Activated CD4-positive, alpha-beta T cell treated with anti-CD3 and anti-CD28 coated beads, Interleukin-2, amount 10 ng/mL, durations not matched to agents 24 days and 14 days (primary cell): ENCODE measurements at regions not wholly inside any gene's neighbourhood (a gene's known extent, or its start where the extent isn't known, plus 50 kb on each side); places are given as distances from the start of the nearest gene placed in this dataset.

Source experiments
- DNase-seq: peaks from one replicate; pipeline ENCODE4 v3.0.0; 2022
- H3K27ac Mint-ChIP-seq: one replicate; pipeline ENCODE4 v1.8.0; 2022; ENCODE audit warnings: mild to moderate bottlenecking, mixed read lengths
- H3K27me3 Mint-ChIP-seq: one replicate; pipeline ENCODE4 v1.8.0; 2022; ENCODE audit warnings: mixed read lengths
- H3K36me3 Mint-ChIP-seq: one replicate; pipeline ENCODE4 v1.8.0; 2022; ENCODE audit warnings: low read depth, mild to moderate bottlenecking, mixed read lengths
- H3K4me1 Mint-ChIP-seq: one replicate; pipeline ENCODE4 v1.8.0; 2021; ENCODE audit warnings: mixed read lengths
- H3K4me3 Mint-ChIP-seq: one replicate; pipeline ENCODE4 v1.8.0; 2022; ENCODE audit warnings: mild to moderate bottlenecking, moderate library complexity, mixed read lengths
- H3K9me3 Mint-ChIP-seq: one replicate; pipeline ENCODE4 v1.8.0; 2021; ENCODE audit warnings: mixed read lengths
- intact Hi-C: fragments of 100-400 bp; cut with micrococcal nuclease; formaldehyde crosslinking; loops from one replicate; pipeline ENCODE4 v1.15.1; 2023

- no peaks in the 10 kb centered on the region for H3K9me3 Mint-ChIP-seq
- H3K27ac Mint-ChIP-seq: no peak overlapping the region
- H3K4me1 Mint-ChIP-seq: no peaks in the 10 kb centered on the region
- H3K36me3 Mint-ChIP-seq: no peaks in the 10 kb centered on the region
- intact Hi-C loops: no loop called here
- H3K4me3 Mint-ChIP-seq: no peak overlapping the region
- no peak for DNase-seq
- no peaks in the 10 kb centered on the region for H3K27me3 Mint-ChIP-seq
Measured at GRCh38 chr19:30886222-30886621, 463.0 kb downstream of the TSHZ3 start.

DNA sequence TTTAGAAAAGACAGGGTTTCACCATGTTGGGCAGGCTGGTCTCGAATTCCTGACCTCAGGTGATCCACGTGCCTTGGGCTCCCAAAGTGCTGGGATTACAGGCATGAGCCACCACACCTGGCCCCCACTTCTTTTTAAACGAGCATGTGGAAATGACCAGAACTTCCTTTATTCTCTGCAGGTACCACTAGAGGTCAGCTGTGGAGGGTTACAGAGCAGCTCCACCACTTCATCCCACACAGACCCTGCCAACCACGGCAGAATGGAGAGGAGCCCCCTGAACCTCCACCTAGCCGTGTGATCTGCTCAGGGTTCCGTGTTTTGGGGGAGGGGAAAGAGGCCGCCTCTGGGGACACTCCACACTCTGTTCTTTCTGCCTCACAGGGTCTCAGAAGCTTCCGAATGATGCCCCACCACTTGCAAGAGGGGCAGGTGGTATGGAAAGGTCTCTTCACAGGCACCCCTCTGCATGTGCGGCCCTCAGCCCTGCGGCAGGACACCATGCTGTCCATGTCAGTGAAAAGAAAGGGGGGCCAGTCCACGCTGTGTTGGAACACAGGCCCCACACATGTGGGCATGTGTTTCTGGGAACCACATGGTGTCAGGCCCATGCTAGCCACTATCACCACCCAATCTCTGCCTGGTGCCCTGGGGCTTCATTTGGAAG, 465.0 kb downstream of the TSHZ3 start:
- intact Hi-C loops: no loop called here
- H3K27me3 Mint-ChIP-seq: no peaks in the 10 kb centered on the region
- H3K27ac Mint-ChIP-seq: no peak overlapping the region
- H3K9me3 Mint-ChIP-seq: no peaks in the 10 kb centered on the region
- no peak for DNase-seq
- no peak overlapping the region for H3K4me3 Mint-ChIP-seq
- no peaks in the 10 kb centered on the region for H3K36me3 Mint-ChIP-seq
- H3K4me1 Mint-ChIP-seq: no peaks in the 10 kb centered on the region

DNA sequence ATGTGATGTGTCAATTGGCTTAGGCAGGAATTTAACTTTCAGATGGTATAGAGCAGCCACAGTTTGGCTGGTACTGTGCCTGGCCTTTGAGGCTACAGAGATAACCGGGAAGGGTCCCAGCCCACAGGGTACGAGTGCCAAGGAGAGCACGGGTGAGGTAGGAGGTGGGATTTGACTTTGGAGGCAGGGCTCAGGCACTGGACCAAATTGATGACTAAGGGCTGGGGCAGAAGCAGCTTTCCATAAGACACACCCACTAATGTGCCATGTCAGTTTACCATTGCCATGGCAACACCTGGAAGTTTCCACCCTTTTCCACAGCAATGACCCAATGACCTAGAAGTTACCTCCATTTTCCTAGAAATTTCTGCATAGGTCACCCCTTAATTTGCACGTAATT, 466.2 kb downstream of the TSHZ3 start:
- no peak for DNase-seq
- Mint-ChIP-seq H3K36me3 (no peaks in the 10 kb centered on the region), H3K9me3 (no peaks in the 10 kb centered on the region), H3K4me1 (no peaks in the 10 kb centered on the region), H3K4me3 (no peak overlapping the region), H3K27me3 (no peaks in the 10 kb centered on the region), H3K27ac (no peak overlapping the region)
- intact Hi-C loops: no loop called here

DNA sequence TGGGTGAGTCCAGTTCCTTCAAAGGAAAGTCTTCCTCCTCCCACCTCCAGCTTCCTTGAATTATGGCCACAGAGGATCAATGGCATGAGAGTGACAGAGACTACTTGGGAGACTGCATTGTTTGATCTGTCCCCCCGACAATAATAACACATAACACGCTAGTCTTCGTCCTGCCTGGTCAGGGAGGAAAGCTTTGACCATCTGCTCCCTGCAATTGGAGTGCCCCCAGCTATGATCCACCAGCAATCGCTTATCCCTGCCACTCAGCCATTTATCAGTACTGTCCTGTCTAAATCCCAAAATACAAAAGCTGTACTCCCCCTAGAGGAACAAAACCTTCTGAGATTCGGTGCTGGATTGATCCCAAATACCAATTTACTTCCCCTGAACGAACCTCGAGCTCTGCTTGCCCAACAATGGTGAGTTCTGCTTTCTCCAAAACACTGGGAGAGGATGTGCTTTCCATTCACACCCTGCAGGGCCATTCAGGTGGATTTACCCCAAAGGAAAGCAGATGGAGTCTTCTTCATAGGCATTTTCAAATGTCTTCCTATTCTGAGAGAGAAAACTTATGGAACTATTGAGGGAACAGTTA, 466.7 kb downstream of the TSHZ3 start:
- H3K36me3 Mint-ChIP-seq: no peaks in the 10 kb centered on the region
- H3K9me3 Mint-ChIP-seq: no peaks in the 10 kb centered on the region
- intact Hi-C loops: no loop called here
- H3K27me3 Mint-ChIP-seq: no peaks in the 10 kb centered on the region
- no peaks in the 10 kb centered on the region for H3K4me1 Mint-ChIP-seq
- no peak overlapping the region for H3K4me3 Mint-ChIP-seq
- no peak overlapping the region for H3K27ac Mint-ChIP-seq
- no peak for DNase-seq

DNA sequence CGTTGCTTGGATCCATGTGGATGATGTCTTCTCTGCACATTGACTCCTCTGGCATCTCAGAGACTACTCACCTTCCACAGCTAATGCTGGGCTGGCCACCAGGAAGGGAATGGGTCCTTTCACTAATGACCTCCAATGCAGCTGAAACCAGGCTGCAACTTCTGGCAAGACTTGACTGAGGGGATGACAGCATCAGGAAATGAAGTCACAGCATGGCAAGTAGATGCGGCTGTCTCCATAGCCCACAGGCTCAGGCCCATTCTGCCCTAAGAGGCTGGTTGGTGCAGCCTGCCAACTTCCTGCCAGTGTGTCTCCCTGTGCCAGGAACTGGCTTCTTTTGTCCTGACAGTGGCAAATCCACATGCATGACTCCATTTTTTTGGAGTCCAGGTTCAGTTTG, 467.3 kb downstream of the TSHZ3 start:
- H3K27me3 Mint-ChIP-seq: no peaks in the 10 kb centered on the region
- no peaks in the 10 kb centered on the region for H3K9me3 Mint-ChIP-seq
- DNase-seq: no peak
- intact Hi-C loops: no loop called here
- no peaks in the 10 kb centered on the region for H3K36me3 Mint-ChIP-seq
- no peaks in the 10 kb centered on the region for H3K4me1 Mint-ChIP-seq
- H3K27ac Mint-ChIP-seq: no peak overlapping the region
- no peak overlapping the region for H3K4me3 Mint-ChIP-seq

DNA sequence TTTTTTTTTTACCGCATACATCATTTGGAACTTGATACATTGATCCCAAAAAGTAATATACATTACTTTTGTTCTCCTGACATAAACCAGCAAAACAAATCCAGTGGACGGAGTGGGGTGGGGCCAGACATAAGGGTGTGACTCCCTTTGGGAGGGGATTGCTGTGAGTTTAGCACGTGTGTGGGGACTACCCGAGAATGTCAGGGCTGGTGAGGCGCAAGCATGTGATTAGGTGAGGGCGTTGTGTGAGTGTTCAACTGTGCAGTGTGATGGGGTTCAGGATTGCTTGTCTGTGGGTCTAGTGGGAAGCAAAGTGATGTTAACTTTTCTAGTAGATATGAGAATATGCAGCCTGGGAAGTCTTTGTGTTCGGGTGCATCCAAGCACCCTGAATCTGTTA, 468.0 kb downstream of the TSHZ3 start:
- H3K27ac Mint-ChIP-seq: no peak overlapping the region
- DNase-seq: no peak

GRCh38 chr19:30880551-30880950, 468.7 kb downstream of the TSHZ3 start:
- no peak for DNase-seq
- no peaks in the 10 kb centered on the region for H3K36me3 Mint-ChIP-seq
- H3K4me1 Mint-ChIP-seq: no peaks in the 10 kb centered on the region
- no peak overlapping the region for H3K4me3 Mint-ChIP-seq
- no peak overlapping the region for H3K27ac Mint-ChIP-seq
- no peaks in the 10 kb centered on the region for H3K27me3 Mint-ChIP-seq
- no peaks in the 10 kb centered on the region for H3K9me3 Mint-ChIP-seq
- intact Hi-C loops: no loop called here

More for the DNA sequence above, 468.0 kb downstream of the TSHZ3 start:
- Mint-ChIP-seq H3K4me1 (no peaks in the 10 kb centered on the region), H3K36me3 (no peaks in the 10 kb centered on the region), H3K27me3 (no peaks in the 10 kb centered on the region), H3K4me3 (no peak overlapping the region), H3K9me3 (no peaks in the 10 kb centered on the region)
- intact Hi-C loops: no loop called here

DNA sequence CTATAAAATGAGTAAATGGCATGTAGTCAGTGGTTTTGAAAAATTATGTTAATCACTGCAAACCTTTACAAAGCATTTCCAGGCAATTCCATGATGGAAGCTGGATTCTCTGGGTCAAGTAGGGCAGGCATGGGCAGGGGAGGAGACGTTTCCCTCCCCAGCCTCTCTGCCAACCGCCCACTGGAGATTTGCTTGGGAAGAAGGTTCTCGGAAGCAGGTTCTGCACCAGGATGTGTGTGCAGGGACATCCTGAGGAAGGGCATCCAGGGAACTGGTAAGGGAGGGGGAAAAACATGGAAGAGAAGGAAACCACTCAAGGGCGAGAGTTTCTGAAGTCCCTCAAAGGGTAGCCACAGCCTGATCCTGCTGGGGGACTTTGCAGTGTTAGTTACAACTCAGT, 469.1 kb downstream of the TSHZ3 start:
- Mint-ChIP-seq H3K36me3 (no peaks in the 10 kb centered on the region), H3K4me1 (no peaks in the 10 kb centered on the region), H3K4me3 (no peak overlapping the region), H3K9me3 (no peaks in the 10 kb centered on the region), H3K27ac (no peak overlapping the region), H3K27me3 (no peaks in the 10 kb centered on the region)
- no peak for DNase-seq
- intact Hi-C loops: no loop called here

DNA sequence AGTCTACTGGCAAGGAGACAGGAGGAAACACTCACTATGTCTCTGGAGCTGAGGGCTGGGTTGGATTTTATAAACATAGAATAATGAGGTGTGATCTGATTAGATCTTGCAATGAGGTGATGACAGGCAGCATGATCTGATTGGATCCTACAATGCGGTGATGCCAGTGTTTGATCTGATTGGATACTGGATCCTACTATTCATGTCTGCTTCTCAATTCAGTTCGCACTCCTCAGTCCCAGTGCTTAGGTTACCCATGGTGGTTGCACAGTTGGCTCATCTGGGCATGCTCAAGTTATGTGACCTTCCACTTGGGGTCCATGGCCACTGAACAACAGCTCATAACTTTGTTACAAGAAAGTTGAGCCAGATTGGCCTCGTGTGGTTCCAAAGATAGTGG, 469.5 kb downstream of the TSHZ3 start:
- H3K4me1 Mint-ChIP-seq: no peaks in the 10 kb centered on the region
- H3K27me3 Mint-ChIP-seq: no peaks in the 10 kb centered on the region
- H3K27ac Mint-ChIP-seq: no peak overlapping the region
- no peak overlapping the region for H3K4me3 Mint-ChIP-seq
- intact Hi-C loops: no loop called here
- no peaks in the 10 kb centered on the region for H3K9me3 Mint-ChIP-seq
- H3K36me3 Mint-ChIP-seq: no peaks in the 10 kb centered on the region
- no peak for DNase-seq

DNA sequence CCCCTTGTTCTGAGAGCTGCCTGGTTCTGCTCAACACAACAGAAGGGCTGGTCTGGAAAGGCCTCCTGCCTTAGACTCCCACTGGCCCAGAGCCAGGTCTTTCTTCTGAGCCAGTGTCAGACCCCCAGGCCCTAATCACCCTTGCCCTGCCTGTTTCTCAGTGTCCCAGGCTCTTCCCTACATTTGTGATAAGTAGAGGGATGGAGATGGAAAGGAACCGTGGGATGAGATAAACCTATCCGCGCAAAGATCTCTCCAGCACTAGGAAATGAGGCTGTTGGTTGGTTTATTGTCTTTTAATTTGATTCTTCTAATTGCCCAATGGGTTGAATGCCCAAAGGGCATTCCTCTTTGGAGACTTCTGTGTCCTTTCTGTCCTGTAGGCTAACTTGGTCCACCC, 470.0 kb downstream of the TSHZ3 start:
- H3K36me3 Mint-ChIP-seq: no peaks in the 10 kb centered on the region
- no peaks in the 10 kb centered on the region for H3K4me1 Mint-ChIP-seq

DNA sequence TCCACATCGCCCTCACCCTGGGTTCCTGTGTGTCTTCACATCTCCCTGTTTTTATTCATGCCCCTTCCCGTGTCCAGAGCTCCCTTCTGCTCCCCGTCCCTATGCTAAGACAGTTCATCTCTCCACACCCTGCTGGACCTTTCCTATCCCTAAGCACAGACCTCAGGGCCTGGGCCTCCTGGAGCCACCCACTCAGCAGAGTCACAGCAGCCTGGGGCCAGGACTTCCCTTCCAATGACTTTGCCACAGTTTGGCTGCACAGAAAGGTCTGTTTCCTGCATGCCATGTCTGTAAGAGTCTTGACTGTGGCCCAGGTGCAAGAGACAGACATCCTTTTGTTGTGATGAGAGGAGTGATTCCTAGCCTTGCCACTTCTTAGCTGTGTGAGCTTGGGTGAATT, 470.7 kb downstream of the TSHZ3 start:
- H3K36me3 Mint-ChIP-seq: no peaks in the 10 kb centered on the region
- no peaks in the 10 kb centered on the region for H3K27me3 Mint-ChIP-seq
- DNase-seq: no peak
- H3K4me3 Mint-ChIP-seq: no peak overlapping the region
- no peak overlapping the region for H3K27ac Mint-ChIP-seq
- intact Hi-C loops: no loop called here
- no peaks in the 10 kb centered on the region for H3K9me3 Mint-ChIP-seq
- no peaks in the 10 kb centered on the region for H3K4me1 Mint-ChIP-seq

More for the DNA sequence above, 470.0 kb downstream of the TSHZ3 start:
- no peak overlapping the region for H3K27ac Mint-ChIP-seq
- H3K27me3 Mint-ChIP-seq: no peaks in the 10 kb centered on the region
- DNase-seq: no peak
- intact Hi-C loops: no loop called here
- no peak overlapping the region for H3K4me3 Mint-ChIP-seq
- no peaks in the 10 kb centered on the region for H3K9me3 Mint-ChIP-seq

GRCh38 chr19:30877661-30878113, 471.5 kb downstream of the TSHZ3 start:
- H3K4me3 Mint-ChIP-seq: no peak overlapping the region
- no peaks in the 10 kb centered on the region for H3K9me3 Mint-ChIP-seq
- H3K27me3 Mint-ChIP-seq: no peaks in the 10 kb centered on the region
- no peaks in the 10 kb centered on the region for H3K36me3 Mint-ChIP-seq
- no peaks in the 10 kb centered on the region for H3K4me1 Mint-ChIP-seq
- H3K27ac Mint-ChIP-seq: no peak overlapping the region
- intact Hi-C loops: no loop called here
- DNase-seq: no peak

DNA sequence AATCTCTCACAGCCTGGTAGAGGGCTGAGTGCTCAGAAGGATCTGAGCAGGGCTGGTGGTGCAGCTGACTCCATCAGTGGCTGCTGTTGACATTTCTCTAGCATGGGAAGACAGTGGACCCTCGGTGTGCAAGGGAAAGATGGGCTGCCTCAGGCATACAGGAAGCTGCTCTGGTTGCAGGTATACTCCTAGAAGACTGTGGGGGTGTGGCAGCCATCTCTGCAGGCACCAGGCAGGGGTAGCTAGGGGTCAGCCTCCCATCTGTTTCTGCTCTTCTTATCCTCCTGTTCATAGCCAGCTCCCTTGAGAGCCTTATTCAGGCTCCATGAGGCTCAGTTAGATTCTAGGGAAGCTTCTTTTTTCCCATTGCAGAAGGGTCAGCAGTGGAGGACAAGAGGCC, 475.5 kb downstream of the TSHZ3 start:
- no peak overlapping the region for H3K27ac Mint-ChIP-seq
- intact Hi-C loops: no loop called here
- no peaks in the 10 kb centered on the region for H3K36me3 Mint-ChIP-seq
- H3K9me3 Mint-ChIP-seq: no peaks in the 10 kb centered on the region
- no peaks in the 10 kb centered on the region for H3K4me1 Mint-ChIP-seq
- H3K27me3 Mint-ChIP-seq: no peaks in the 10 kb centered on the region
- H3K4me3 Mint-ChIP-seq: no peak overlapping the region
- no peak for DNase-seq

- Mint-ChIP-seq H3K36me3 (no peaks in the 10 kb centered on the region), H3K27me3 (no peaks in the 10 kb centered on the region), H3K4me3 (no peak overlapping the region), H3K9me3 (no peaks in the 10 kb centered on the region), H3K27ac (no peak overlapping the region), H3K4me1 (no peaks in the 10 kb centered on the region)
- DNase-seq: no peak
- intact Hi-C loops: no loop called here
Measured at GRCh38 chr19:30873003-30873402, 476.2 kb downstream of the TSHZ3 start.

DNA sequence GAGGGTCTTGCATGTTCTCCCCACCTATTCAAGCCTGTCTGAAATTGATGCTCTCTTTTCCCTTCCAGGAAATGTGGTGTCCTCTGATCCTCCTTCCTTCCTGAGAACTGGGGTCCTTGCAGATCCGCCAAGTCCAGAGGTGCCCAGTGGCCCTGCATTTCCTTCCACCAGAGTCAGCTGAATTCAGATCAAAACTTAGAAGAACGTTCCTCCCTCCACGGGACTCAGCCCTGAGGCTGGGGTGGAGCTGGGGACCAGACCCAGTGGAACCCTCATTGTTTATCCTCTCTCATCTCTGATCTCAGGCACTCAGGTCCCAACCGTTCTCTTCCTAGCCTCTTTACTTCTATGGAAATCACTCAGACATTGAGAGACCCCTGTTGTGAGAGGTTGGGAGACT, 477.3 kb downstream of the TSHZ3 start:
- Mint-ChIP-seq H3K4me3 (no peak overlapping the region), H3K27ac (no peak overlapping the region), H3K36me3 (no peaks in the 10 kb centered on the region), H3K4me1 (no peaks in the 10 kb centered on the region), H3K9me3 (no peaks in the 10 kb centered on the region), H3K27me3 (no peaks in the 10 kb centered on the region)
- intact Hi-C loops: no loop called here
- DNase-seq: no peak
